GM12892 (cell line): ENCODE measurements at regions not wholly inside any gene's neighbourhood (a gene's known extent, or its start where the extent isn't known, plus 50 kb on each side); places are given as distances from the start of the nearest gene placed in this dataset.

ENCODE experiments used
- POLR2A ChIP-seq: IDR thresholded peaks from 2 replicates; pipeline ENCODE4 v1.6.1; 2011; ENCODE audit warnings: low read depth, low read length, control low read depth
- POLR2AphosphoS5 ChIP-seq: IDR thresholded peaks from 2 replicates; pipeline ENCODE4 v1.6.1; 2011; ENCODE audit warnings: low read depth, low read length, control low read depth

GRCh38 chr1:229121845-229122436 lies 149.0 kb upstream of the RAB4A start:
- no peak for TF ChIP-seq POLR2AphosphoS5
- no peak for TF ChIP-seq POLR2A
